PC-3 (cell line): ENCODE measurements at regions not wholly inside any gene's neighbourhood (a gene's known extent, or its start where the extent isn't known, plus 50 kb on each side); places are given as distances from the start of the nearest gene placed in this dataset.

Experiments
- ATAC-seq: fragments of 200-7000 bp; cut with Tn5 transposase; 2 replicates; pipeline ENCODE4 v1.9.1; 2020; ENCODE audit warnings: mild to moderate bottlenecking, moderate library complexity
- BruUV-seq: library from RNA; stranded (reverse); fragments of 400-500 nt; replicated peaks from 2 replicates; lab custom pipeline; 2021; lab: Mats Ljungman, UMichigan
- CTCF ChIA-PET: fragments of 300-600 bp; sonication (Branson Sonifier 250); formaldehyde crosslinking; loops from one replicate; lab custom pipeline; 2022; ENCODE audit warnings: antibody characterized with exemption; lab: Charles Lee
- POLR2A ChIA-PET: fragments of 300-600 bp; sonication (Branson Sonifier 250); formaldehyde crosslinking; loops from one replicate; lab custom pipeline; 2022; ENCODE audit warnings: antibody characterized with exemption; ENCODE audit not compliant: unreplicated experiment; lab: Charles Lee
- DNase-seq: peaks from one replicate; pipeline ENCODE4 v3.0.0-alpha.2; 2015
- H2AFZ ChIP-seq: fragments of 300-600 bp; sonication (generic); 2 replicates; pipeline ENCODE4 v1.6.0; 2016; ENCODE audit warnings: antibody characterized with exemption, low read length
- H3F3A ChIP-seq: fragments of 300-600 bp; sonication (generic); one replicate; pipeline ENCODE4 v1.6.0; 2017; ENCODE audit warnings: antibody characterized with exemption, low read length, control low read depth, mild to moderate bottlenecking; ENCODE audit not compliant: unreplicated experiment
- H3K27ac ChIP-seq: fragments of 300-600 bp; sonication (generic); 2 replicates; pipeline ENCODE4 v1.5.1; 2016; ENCODE audit warnings: mild to moderate bottlenecking, low read length
- H3K27me3 ChIP-seq: fragments of 300-600 bp; sonication (generic); 2 replicates; pipeline ENCODE4 v1.6.1; 2016; ENCODE audit warnings: low read length, mixed read lengths
- H3K36me3 ChIP-seq: fragments of 300-600 bp; sonication (generic); 2 replicates; pipeline ENCODE4 v1.6.1; 2016; ENCODE audit warnings: low read depth, mixed run types, low read length, mixed read lengths
- H3K4me1 ChIP-seq: fragments of 300-600 bp; sonication (generic); 2 replicates; pipeline ENCODE4 v1.5.1; 2016; ENCODE audit warnings: low read length; ENCODE audit not compliant: insufficient read depth
- H3K4me2 ChIP-seq: fragments of 300-600 bp; sonication (generic); 2 replicates; pipeline ENCODE4 v1.6.0; 2016; ENCODE audit warnings: low read length
- H3K4me3 ChIP-seq: fragments of 300-600 bp; sonication (generic); 2 replicates; pipeline ENCODE4 v1.5.1; 2016; ENCODE audit warnings: mild to moderate bottlenecking, low read length, mixed read lengths
- H3K79me2 ChIP-seq: fragments of 300-600 bp; sonication (generic); 2 replicates; pipeline ENCODE4 v1.6.1; 2017; ENCODE audit warnings: low read length, mixed read lengths
- H3K9ac ChIP-seq: fragments of 300-600 bp; sonication (generic); 2 replicates; pipeline ENCODE4 v1.6.0; 2016; ENCODE audit warnings: mild to moderate bottlenecking, low read length
- H3K9me2 ChIP-seq: fragments of 300-600 bp; sonication (generic); replicated peaks from 2 replicates; pipeline ENCODE4 v1.6.1; 2016; ENCODE audit warnings: mixed run types, low read length, mixed read lengths
- H3K9me3 ChIP-seq: fragments of 300-600 bp; sonication (generic); 2 replicates; pipeline ENCODE4 v1.6.1; 2016; ENCODE audit warnings: low read length, mixed read lengths
- H4K20me1 ChIP-seq: fragments of 300-600 bp; sonication (generic); 2 replicates; pipeline ENCODE4 v1.6.1; 2016; ENCODE audit warnings: low read length, mixed read lengths
- EZH2 ChIP-seq: fragments of 300-600 bp; sonication (generic); IDR thresholded peaks from one replicate; pipeline ENCODE4 v1.6.1; 2017; ENCODE audit warnings: antibody characterized with exemption, mild to moderate bottlenecking, low read length; ENCODE audit not compliant: unreplicated experiment
- EZH2phosphoT487 ChIP-seq: fragments of 300-600 bp; sonication (generic); IDR thresholded peaks from 2 replicates; pipeline ENCODE4 v1.6.1; 2018; ENCODE audit warnings: mild to moderate bottlenecking, antibody characterized with exemption, low read length, borderline replicate concordance
- intact Hi-C: fragments of 100-400 bp; cut with micrococcal nuclease; formaldehyde crosslinking; loops from 2 replicates; pipeline ENCODE4 v1.9.0; 2023
- TF ChIP-seq, protein P1 (sequence below): fragments of 300-600 bp; sonication (generic); conservative IDR thresholded peaks from 2 replicates; pipeline ENCODE4 v1.5.1; 2017; ENCODE audit warnings: antibody characterized with exemption, low read depth, mild to moderate bottlenecking, low read length

DNA sequence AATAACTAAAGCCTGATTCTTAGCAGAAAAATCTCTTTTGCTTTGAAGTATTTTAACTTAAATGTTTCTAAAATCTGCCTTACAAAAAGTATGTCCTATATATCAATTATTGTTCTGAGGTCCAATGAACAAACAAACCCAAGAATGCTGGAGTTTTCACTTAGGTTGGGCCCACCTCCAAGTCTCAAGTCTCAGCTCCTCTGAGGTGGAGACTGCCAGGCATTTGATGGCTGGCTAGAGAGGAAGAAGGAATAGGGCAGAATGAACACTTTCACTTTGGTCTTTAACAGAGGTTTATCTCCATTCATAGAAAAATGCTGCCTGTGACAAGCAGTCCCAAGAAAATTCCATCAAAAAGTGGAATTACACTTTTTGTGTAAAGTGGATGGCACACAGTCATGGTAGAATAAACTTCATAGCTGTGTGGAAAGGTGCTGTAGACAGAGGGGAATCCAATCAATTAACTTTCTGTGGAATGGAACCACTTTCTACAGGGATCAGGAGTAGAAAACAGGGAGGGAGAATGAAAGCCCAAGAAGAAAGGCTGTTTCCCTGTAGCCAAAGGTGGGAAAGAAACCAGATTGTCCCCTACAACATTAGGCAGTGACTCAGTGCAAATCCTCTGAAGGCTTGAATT lies 349.4 kb upstream of the RUNX1 start:
- ChIA-PET CTCF (interaction anchor here (0.6 kb wide), 1 partner anchor 180 kb away, joined by 3 read pairs; no protein-coding TSS in a partner anchor), POLR2A (no interaction called here)
- H3K36me3 ChIP-seq = no peaks in the 10 kb centered on the region
- no peaks in the 10 kb centered on the region for H3K9me3 ChIP-seq
- TF ChIP-seq EZH2phosphoT487 (no peak), EZH2 (no peak)
- TF ChIP-seq, protein P1, sequence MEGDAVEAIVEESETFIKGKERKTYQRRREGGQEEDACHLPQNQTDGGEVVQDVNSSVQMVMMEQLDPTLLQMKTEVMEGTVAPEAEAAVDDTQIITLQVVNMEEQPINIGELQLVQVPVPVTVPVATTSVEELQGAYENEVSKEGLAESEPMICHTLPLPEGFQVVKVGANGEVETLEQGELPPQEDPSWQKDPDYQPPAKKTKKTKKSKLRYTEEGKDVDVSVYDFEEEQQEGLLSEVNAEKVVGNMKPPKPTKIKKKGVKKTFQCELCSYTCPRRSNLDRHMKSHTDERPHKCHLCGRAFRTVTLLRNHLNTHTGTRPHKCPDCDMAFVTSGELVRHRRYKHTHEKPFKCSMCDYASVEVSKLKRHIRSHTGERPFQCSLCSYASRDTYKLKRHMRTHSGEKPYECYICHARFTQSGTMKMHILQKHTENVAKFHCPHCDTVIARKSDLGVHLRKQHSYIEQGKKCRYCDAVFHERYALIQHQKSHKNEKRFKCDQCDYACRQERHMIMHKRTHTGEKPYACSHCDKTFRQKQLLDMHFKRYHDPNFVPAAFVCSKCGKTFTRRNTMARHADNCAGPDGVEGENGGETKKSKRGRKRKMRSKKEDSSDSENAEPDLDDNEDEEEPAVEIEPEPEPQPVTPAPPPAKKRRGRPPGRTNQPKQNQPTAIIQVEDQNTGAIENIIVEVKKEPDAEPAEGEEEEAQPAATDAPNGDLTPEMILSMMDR = no peak
- ATAC-seq (no peak), DNase-seq (no peak)
- peak overlapping the region; percentile 62 for H2AFZ ChIP-seq
- no peak overlapping the region for H3K9ac ChIP-seq
- intact Hi-C loops = loop anchor here (5.0 kb wide), 2 partner anchors 181 to 706 kb away; no protein-coding TSS in a partner anchor
- H3K4me2 ChIP-seq = peak overlapping the region; percentile 48
- no peaks in the 10 kb centered on the region for H3K9me2 ChIP-seq
- H3K4me1 ChIP-seq = peaks cover 46% of the 10 kb centered on the region
- H3K27ac ChIP-seq = no peak overlapping the region
- no peaks in the 10 kb centered on the region for H3F3A ChIP-seq
- H4K20me1 ChIP-seq = no peaks in the 10 kb centered on the region
- no TSS peak for BruUV-seq
- H3K4me3 ChIP-seq = 0 out of 2 replicates have a peak overlapping the region, but pooled peaks have one; percentile 11
- no peaks in the 10 kb centered on the region for H3K27me3 ChIP-seq
- H3K79me2 ChIP-seq = no peaks in the 10 kb centered on the region

DNA sequence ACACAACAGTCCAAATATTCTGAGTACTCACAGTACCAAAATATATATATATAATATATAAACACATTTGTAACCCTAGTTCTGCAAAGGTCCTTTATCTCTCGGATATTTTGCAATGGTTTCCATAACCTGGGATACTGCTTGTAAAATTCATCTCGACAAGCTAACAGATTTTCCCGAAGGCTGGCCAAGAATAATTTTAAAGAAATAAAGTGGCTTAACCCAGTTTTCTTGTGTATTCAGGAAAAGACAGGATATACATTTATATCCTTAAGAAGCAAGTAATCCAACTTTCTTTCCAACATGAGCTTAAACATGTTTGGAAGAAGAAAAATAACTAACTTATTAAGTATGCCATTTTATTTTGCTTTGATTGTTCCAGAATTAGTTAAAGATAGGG lies 348.7 kb upstream of the RUNX1 start:
- intact Hi-C loops = loop anchor here (5.0 kb wide), 2 partner anchors 180 to 705 kb away; no protein-coding TSS in a partner anchor
- Histone ChIP-seq H3K9me2 (no peaks in the 10 kb centered on the region), H3K4me3 (no peak overlapping the region), H3K4me2 (no peak overlapping the region), H3K27ac (no peak overlapping the region), H3K27me3 (no peaks in the 10 kb centered on the region), H4K20me1 (no peaks in the 10 kb centered on the region), H3K36me3 (no peaks in the 10 kb centered on the region), H3K4me1 (peaks cover 46% of the 10 kb centered on the region), H3F3A (no peaks in the 10 kb centered on the region), H3K79me2 (no peaks in the 10 kb centered on the region), H3K9me3 (no peaks in the 10 kb centered on the region), H3K9ac (no peak overlapping the region), H2AFZ (no peak overlapping the region)
- ChIA-PET POLR2A (no interaction called here), CTCF (interaction anchor here (0.6 kb wide), 1 partner anchor 179 kb away, joined by 3 read pairs; no protein-coding TSS in a partner anchor)
- BruUV-seq = no TSS peak
- ATAC-seq (no peak), DNase-seq (no peak)
- no peak for TF ChIP-seq EZH2
- TF ChIP-seq, protein P1 = no peak
- no peak for TF ChIP-seq EZH2phosphoT487

DNA sequence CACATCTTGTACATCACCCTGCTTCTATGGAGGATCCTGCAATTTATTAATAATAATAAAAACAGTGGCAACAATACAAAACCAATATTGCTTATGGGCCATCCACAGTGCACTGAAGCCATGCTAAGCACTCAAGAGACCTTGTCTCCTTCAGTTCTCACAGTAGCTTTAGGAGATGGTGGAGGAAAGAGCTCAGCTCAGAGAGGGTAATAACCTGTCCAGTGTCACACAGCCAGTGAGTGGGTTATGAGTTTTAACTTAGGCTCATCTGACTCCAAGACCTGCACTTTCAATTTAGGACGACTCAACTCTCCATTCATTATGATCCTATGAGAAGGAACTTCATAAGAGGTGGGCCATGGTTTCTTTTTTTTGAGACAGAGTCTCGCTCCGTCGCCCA lies 347.6 kb upstream of the RUNX1 start:
- no peak overlapping the region for H2AFZ ChIP-seq
- POLR2A ChIA-PET = no interaction called here
- H3K4me1 ChIP-seq = peaks cover 45% of the 10 kb centered on the region
- no peak overlapping the region for H3K4me3 ChIP-seq
- no TSS peak for BruUV-seq
- no peaks in the 10 kb centered on the region for H4K20me1 ChIP-seq
- no peak for TF ChIP-seq EZH2phosphoT487
- TF ChIP-seq, protein P1 = no peak
- no peak for TF ChIP-seq EZH2
- intact Hi-C loops = loop anchor here (5.0 kb wide), 2 partner anchors 179 to 704 kb away; no protein-coding TSS in a partner anchor
- no peak overlapping the region for H3K27ac ChIP-seq
- no peaks in the 10 kb centered on the region for H3K36me3 ChIP-seq
- H3K4me2 ChIP-seq = no peak overlapping the region
- CTCF ChIA-PET = no interaction called here
- H3K9me3 ChIP-seq = no peaks in the 10 kb centered on the region
- DNase-seq (no peak), ATAC-seq (no peak)
- no peaks in the 10 kb centered on the region for H3K9me2 ChIP-seq
- H3K9ac ChIP-seq = no peak overlapping the region
- no peaks in the 10 kb centered on the region for H3F3A ChIP-seq
- no peaks in the 10 kb centered on the region for H3K27me3 ChIP-seq
- no peaks in the 10 kb centered on the region for H3K79me2 ChIP-seq
